Suprapubic skin (tissue), 4 donors: ENCODE measurements at regions not wholly inside any gene's neighbourhood (a gene's known extent, or its start where the extent isn't known, plus 50 kb on each side); places are given as distances from the start of the nearest gene placed in this dataset.

ENCODE experiments used
- DNase-seq, 2 donors: peaks; one replicate each; pipeline ENCODE4 v3.0.0-alpha.2; 2019; ENCODE audit warnings: low spot score in 2 of 2
- H3K27ac ChIP-seq: fragments of 200-600 bp; sonication (generic); one replicate; pipeline ENCODE4 v1.5.1; 2019
- H3K27me3 ChIP-seq: fragments of 200-600 bp; sonication (generic); one replicate; pipeline ENCODE4 v1.5.1; 2019
- H3K36me3 ChIP-seq: fragments of 200-600 bp; sonication (generic); one replicate; pipeline ENCODE4 v1.5.1; 2019
- H3K4me1 ChIP-seq: fragments of 200-600 bp; sonication (generic); one replicate; pipeline ENCODE4 v1.5.1; 2019
- H3K4me3 ChIP-seq: fragments of 200-600 bp; sonication (generic); one replicate; pipeline ENCODE4 v1.5.1; 2019; ENCODE audit warnings: mild to moderate bottlenecking
- H3K9me3 ChIP-seq: fragments of 200-600 bp; sonication (generic); one replicate; pipeline ENCODE4 v1.5.1; 2019
- EP300 ChIP-seq: sonication (generic); formaldehyde crosslinking; IDR thresholded peaks from one replicate; pipeline ENCODE4 v1.6.1; 2017; ENCODE audit warnings: antibody characterized with exemption
- POLR2A ChIP-seq, 2 donors: fragments of 450-650 bp; IDR thresholded peaks; one replicate each; pipeline ENCODE4 v1.6.1; 2017; ENCODE audit warnings: antibody characterized with exemption in 2 of 2, mild to moderate bottlenecking in 2 of 2, moderate library complexity in 2 of 2
- POLR2AphosphoS5 ChIP-seq, 3 donors: sonication (generic); formaldehyde crosslinking; IDR thresholded peaks; one replicate each; pipeline ENCODE4 v1.6.1; 2017; ENCODE audit warnings: antibody characterized with exemption in 3 of 3
- WGBS: methylation state at CpG from one replicate; pipeline ENCODE4 v1.1.5; 2018; 5-methylcytosine and 5-hydroxymethylcytosine counted together
- TF ChIP-seq, protein P1 (sequence below), 2 donors: fragments of 200-600 bp in 1 of 2; fragments of 450-650 bp in 1 of 2; sonication (generic) in 1 of 2; IDR thresholded peaks; one replicate each; pipeline ENCODE4 v1.5.1; 2016 to 2019; ENCODE audit warnings: antibody characterized with exemption in 2 of 2, mild to moderate bottlenecking in 1 of 2, moderate library complexity in 1 of 2

DNA sequence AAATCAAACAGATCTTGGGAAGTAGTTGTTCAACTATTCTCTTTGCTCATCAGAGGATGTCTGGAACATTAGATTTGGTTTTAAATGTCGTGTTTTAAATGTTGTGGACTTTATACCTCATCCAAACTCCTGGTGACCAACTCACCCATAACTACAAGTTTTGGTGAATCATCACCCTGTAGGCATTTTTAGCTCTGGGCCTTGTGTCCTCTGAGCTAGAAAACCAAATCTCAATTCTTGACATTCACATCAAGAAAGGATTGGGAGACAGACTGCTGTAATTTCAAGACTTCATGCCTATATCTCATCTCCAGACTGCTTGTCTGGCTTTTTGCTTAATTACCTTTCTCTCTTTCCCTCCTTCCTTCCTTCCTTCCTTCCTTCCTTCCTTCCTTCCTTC is 228.5 kb upstream of the ROBO2 start:
- Histone ChIP-seq H3K36me3 (no peaks in the 10 kb centered on the region), H3K4me1 (no peaks in the 10 kb centered on the region), H3K4me3 (no peak overlapping the region), H3K27ac (no peak overlapping the region), H3K9me3 (no peaks in the 10 kb centered on the region), H3K27me3 (no peaks in the 10 kb centered on the region)
- WGBS = 72% methylated on average over 1 of the region's 1 CpG
- DNase-seq = no peak
- TF ChIP-seq POLR2A (IDR thresholded peaks at IDR 0.05) = no peak
- TF ChIP-seq POLR2AphosphoS5 (IDR thresholded peaks at IDR 0.05) = no peak
- TF ChIP-seq, protein P1, sequence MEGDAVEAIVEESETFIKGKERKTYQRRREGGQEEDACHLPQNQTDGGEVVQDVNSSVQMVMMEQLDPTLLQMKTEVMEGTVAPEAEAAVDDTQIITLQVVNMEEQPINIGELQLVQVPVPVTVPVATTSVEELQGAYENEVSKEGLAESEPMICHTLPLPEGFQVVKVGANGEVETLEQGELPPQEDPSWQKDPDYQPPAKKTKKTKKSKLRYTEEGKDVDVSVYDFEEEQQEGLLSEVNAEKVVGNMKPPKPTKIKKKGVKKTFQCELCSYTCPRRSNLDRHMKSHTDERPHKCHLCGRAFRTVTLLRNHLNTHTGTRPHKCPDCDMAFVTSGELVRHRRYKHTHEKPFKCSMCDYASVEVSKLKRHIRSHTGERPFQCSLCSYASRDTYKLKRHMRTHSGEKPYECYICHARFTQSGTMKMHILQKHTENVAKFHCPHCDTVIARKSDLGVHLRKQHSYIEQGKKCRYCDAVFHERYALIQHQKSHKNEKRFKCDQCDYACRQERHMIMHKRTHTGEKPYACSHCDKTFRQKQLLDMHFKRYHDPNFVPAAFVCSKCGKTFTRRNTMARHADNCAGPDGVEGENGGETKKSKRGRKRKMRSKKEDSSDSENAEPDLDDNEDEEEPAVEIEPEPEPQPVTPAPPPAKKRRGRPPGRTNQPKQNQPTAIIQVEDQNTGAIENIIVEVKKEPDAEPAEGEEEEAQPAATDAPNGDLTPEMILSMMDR (IDR thresholded peaks at IDR 0.05) = no peak
- no peak for TF ChIP-seq EP300

DNA sequence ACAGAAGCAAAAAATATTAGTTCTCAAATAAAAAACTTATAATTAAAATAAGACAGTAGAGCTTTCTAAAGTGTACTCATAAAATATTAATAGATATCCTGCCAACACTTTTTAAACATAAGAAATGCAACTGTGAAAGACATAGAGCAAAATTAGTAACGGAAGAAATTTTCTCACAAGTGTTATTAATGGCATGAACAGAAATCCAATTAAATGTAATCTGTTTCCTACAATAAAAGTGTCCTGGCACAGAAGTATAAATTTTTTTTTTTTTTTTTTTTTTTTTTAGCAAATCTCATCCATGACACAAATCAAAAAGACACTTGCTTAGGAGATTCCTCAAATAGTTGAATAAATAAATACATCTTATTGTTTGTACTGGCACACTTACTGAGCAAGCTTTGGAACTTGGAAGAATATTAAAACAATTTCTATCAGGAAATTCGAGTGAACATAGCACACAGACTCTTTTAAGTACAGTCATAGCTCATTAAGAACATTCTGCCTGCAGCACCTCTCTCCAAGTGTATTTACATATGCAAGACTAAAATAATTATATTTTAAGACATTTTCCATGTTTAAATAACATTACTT is 227.2 kb upstream of the ROBO2 start:
- no peaks in the 10 kb centered on the region for H3K4me1 ChIP-seq
- WGBS = 15% methylated on average over 2 of the region's 2 CpGs
- TF ChIP-seq, protein P1 (IDR thresholded peaks at IDR 0.05) = no peak
- TF ChIP-seq EP300 (no peak), POLR2AphosphoS5 (IDR thresholded peaks at IDR 0.05) (no peak), POLR2A (IDR thresholded peaks at IDR 0.05) (no peak)

DNA sequence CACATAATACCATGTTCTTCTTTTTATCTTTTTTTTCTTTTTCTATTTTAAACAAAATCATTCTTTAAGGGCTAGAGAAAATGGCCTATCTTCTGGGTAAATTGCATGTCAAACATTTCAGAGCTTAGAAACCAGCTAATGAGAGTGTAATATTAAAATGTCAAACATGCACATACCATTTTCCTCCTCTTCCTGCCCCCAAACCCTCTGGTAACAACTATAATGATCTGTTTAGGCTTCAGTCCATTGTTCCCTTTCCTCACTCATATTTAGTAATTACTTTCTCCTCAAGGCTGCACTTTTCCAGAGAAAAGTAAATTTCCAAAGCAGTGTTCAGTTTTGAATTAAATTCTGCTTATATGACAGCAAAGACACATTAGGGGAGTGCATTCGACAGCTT is 224.3 kb upstream of the ROBO2 start:
- no peaks in the 10 kb centered on the region for H3K36me3 ChIP-seq
- no peak overlapping the region for H3K4me3 ChIP-seq
- H3K4me1 ChIP-seq = no peaks in the 10 kb centered on the region
- no peaks in the 10 kb centered on the region for H3K27me3 ChIP-seq
- no peaks in the 10 kb centered on the region for H3K9me3 ChIP-seq
- TF ChIP-seq EP300 = no peak
- TF ChIP-seq, protein P1 (IDR thresholded peaks at IDR 0.05) = no peak
- TF ChIP-seq POLR2AphosphoS5 (IDR thresholded peaks at IDR 0.05) = no peak
- TF ChIP-seq POLR2A (IDR thresholded peaks at IDR 0.05) = no peak
- WGBS = 64% methylated on average over 1 of the region's 1 CpG
- no peak for DNase-seq
- no peak overlapping the region for H3K27ac ChIP-seq

More for the DNA sequence above, 227.2 kb upstream of the ROBO2 start:
- Histone ChIP-seq H3K27me3 (no peaks in the 10 kb centered on the region), H3K4me3 (no peak overlapping the region), H3K9me3 (no peaks in the 10 kb centered on the region), H3K36me3 (no peaks in the 10 kb centered on the region), H3K27ac (no peak overlapping the region)
- DNase-seq = no peak

DNA sequence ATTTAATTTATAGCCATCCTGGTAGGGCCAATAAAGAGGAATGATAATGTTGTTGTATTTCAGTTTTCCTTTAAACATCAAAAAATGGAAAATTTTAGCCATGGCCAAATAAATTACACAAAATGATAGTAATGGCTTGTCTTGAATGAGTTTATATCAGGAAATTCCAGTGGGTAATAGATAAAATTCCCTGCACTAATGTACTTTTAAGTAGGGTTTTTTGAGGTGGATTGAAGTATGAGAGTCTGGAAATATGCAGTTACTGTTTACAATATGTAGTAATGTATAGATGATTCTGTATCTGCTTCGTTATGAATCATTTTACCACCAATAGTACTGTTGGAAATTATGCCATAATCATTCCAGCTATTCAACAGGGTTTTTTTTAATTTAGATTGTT is 219.4 kb upstream of the ROBO2 start:
- H3K4me1 ChIP-seq = no peaks in the 10 kb centered on the region
- H3K4me3 ChIP-seq = no peak overlapping the region
- TF ChIP-seq, protein P1 (IDR thresholded peaks at IDR 0.05) = no peak
- TF ChIP-seq POLR2A (IDR thresholded peaks at IDR 0.05) (no peak), EP300 (no peak), POLR2AphosphoS5 (IDR thresholded peaks at IDR 0.05) (no peak)
- DNase-seq = no peak
- 70% methylated on average over 1 of the region's 1 CpG for WGBS
- H3K27me3 ChIP-seq = no peaks in the 10 kb centered on the region
- no peaks in the 10 kb centered on the region for H3K36me3 ChIP-seq
- no peak overlapping the region for H3K27ac ChIP-seq
- H3K9me3 ChIP-seq = no peaks in the 10 kb centered on the region

DNA sequence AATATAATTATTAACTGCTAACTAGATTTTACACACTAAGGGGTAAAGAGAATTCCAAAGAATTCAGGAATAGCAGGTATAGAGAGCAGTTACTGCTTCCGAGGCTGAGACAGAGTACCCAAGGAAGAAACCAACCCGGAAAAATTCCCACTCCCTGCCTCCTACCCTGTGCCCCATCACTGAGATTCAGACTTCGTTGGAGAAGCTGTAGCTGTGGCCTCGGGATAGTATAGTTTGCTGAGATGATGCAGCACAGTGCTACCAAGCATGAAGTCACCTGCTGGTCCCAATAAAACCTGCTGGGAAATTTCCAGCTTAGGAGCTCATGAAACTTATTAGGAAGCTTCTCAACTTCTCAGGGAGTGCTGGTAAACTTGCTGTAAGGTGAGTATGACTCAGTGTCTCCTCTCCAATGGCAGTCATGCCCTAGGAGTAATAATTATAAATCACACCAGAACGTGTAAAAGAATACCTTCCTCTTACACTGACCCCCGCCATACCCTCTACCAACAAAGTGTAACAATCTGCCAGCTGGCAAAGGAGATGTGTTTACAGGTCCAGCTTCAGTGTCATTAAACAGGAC is 215.2 kb upstream of the ROBO2 start:
- Histone ChIP-seq H3K9me3 (no peaks in the 10 kb centered on the region), H3K27me3 (no peaks in the 10 kb centered on the region), H3K36me3 (no peaks in the 10 kb centered on the region), H3K4me1 (no peaks in the 10 kb centered on the region), H3K27ac (no peak overlapping the region), H3K4me3 (no peak overlapping the region)
- TF ChIP-seq EP300 (no peak), POLR2A (IDR thresholded peaks at IDR 0.05) (no peak), POLR2AphosphoS5 (IDR thresholded peaks at IDR 0.05) (no peak)
- TF ChIP-seq, protein P1 (IDR thresholded peaks at IDR 0.05) = no peak
- no peak for DNase-seq
- 74% methylated on average over 6 of the region's 6 CpGs for WGBS
